Pons (tissue), 1 donor: ENCODE measurements at regions not wholly inside any gene's neighbourhood (a gene's known extent, or its start where the extent isn't known, plus 50 kb on each side); places are given as distances from the start of the nearest gene placed in this dataset.
"Not testable (repeated sequence)": the region's sequence is repeated elsewhere in the genome, so short reads cannot be mapped to it uniquely, and the experiment has no call there.

Experiments used
- DNase-seq: peaks from one replicate; pipeline ENCODE4 v3.0.0-alpha.2; 2016; ENCODE audit warnings: low spot score

GRCh38 chr1:80640978-80641377 lies 1159.8 kb upstream of the ADGRL2 start:
- DNase-seq = no peak

DNA sequence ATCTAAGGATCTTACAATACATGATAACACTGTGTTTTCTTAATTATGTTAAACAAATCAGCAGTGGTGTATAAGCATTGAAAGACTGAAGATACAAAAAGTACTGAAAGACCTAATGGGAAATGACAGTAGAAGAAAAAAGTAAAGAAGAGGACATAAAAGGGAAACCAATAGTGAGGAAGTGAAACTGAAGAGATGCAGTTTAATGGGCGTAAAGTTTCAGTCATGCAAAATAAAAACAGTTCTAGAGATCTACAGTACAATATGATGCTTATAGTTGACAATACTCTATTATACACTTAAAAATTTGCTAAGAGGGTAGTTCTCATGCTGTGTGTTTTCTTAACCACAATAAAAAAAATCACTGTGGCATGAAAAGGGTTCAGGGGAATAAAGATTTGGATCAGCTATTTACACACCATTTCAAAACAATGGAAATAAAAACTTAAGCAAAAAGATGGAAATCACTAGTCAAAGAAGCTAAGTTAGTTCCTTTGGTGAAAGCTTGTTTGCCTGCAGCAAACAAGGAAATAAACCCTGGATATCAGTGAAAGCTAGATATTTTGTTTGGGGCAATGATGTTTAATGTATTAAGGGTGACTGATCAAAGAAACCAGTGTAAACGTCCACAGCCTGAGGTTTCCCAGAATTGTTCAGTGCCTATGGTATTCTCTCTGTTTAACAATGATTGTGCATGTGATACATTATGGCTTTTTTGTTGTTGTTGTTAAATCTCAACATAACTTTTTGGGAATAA lies 1160.8 kb upstream of the ADGRL2 start:
- DNase-seq = no peak

- DNase-seq = no peak
Measured at GRCh38 chr1:80633947-80634706, 1166.6 kb upstream of the ADGRL2 start.

- DNase-seq = no peak
Measured at GRCh38 chr1:80632284-80632683, 1168.5 kb upstream of the ADGRL2 start.

DNA sequence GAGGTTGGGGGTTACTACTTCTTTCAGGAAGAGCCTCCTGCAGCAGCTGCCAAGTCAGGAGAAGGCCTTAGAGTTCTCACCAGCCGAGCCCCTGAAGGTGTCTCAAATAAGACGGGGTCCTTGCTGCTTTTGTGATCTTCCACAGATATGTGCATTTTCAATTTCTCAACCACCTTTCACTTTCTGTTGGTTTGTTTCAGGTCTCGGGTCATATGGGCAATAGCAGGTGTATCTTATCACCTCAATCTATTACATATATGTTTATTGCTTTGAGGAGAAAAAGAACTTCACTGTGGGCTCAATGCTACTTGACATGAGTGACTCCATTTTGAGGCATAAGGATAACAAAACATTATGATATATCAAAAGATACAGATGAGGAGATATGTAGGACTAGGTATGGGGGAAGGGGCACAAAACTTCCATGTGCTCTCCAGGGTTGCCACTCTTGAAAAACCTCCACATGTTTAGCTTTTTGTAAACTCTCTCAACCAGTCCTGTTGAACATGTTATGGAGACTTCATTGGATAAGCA lies 1171.4 kb upstream of the ADGRL2 start:
- DNase-seq = no peak

DNA sequence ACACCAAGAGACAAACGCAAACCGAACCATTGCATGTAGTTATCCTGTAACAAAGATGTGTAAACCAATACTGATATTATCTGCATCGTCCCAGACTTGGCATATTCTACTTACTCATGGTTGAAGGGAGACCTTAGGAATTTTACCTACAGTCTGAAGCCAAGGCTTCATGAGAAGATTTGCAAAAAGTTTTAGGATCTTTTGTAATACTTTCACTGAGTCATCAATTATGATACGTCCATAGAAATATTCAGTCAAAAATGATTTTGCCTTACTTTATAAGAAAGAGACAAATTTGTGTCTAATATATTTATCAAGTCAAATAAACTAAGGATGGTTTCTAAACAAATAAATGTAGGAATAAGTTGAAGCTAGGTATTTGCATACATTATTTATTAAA lies 1176.1 kb upstream of the ADGRL2 start:
- no peak for DNase-seq

DNA sequence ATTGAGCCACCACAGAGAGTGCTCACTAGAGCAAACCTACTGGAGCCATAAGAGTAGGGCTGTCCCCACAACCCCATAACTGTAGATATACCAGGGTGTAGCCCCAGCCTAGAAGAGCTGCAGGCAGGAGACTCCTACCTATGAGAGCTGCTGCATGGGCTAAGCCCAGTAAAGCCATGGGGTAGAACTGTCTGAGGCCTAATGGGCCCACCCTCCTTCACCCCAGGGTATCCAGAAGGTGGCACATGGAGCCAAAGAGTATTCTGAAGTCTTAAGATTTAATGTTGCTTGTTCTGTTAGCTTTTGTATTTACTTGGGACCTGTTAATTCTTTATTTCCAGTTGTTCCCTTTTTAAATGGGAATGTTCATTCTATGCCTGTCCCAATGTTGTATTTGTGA lies 1193.7 kb upstream of the ADGRL2 start:
- no peak for DNase-seq

DNA sequence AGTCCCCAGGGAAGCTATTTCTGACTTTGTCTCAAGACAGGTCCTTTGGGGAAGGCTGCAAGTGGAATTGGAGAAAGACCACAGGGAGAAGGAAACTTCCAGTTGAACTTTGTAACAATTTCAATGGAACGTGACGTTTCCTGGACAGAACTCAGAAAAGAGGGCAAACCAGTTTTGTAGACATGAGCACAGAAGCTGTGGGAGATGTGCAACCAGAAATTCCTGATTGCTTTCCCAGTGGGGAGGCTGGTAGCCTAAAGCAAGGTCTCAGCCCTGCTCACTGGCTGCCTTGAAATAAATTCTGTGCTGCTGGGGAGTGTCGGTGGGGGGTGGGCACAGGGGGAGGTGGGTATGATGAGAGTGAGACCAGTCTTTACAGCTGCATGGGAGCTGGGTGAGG lies 1206.7 kb upstream of the ADGRL2 start:
- DNase-seq = no peak

GRCh38 chr1:80593197-80593596 lies 1207.5 kb upstream of the ADGRL2 start:
- no peak for DNase-seq

DNA sequence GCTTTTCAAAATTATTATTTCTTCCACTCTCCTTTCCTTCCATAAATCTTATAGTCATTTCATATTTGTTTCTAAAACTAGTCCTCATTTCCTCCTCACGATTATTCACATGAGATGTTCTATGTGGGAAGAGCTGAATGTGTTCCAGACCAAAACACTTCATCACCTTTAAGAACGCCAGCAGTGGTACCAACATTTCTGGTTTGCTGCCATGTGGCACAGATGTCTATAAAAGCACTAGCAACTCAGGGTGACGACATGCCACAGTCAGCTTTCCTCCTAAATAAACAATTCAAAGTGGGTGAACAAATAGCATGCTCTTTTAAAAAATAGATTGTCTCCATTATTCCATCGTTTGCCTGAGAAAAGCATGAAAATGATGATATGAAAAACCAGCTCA lies 1217.8 kb upstream of the ADGRL2 start:
- no peak for DNase-seq

DNA sequence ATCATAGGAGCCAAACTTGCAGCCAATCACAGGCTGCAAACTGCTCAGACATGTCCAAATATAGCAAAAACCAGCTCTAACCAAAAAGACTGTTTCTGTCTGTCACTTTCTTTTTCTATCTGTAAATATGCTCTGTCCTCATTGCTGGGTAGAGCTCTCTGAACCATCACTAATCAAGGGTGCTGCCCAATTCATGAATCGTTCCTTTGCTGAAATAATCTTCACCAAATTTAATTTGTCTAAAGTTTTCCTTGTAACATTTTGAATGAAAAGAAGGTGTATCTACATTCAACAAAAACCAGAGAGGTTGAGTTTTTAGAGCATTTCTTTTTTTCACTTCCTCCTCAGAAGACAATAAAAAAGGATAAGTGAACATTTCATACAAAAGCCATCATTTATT lies 1221.7 kb upstream of the ADGRL2 start:
- no peak for DNase-seq

- no peak for DNase-seq
Measured at GRCh38 chr1:80566867-80567266, 1233.9 kb upstream of the ADGRL2 start.

- DNase-seq = no peak
Measured at GRCh38 chr1:80566123-80566522, 1234.6 kb upstream of the ADGRL2 start.

- no peak for DNase-seq
Measured at GRCh38 chr1:80565406-80565805, 1235.3 kb upstream of the ADGRL2 start.

- no peak for DNase-seq
Measured at GRCh38 chr1:80542231-80542630, 1258.5 kb upstream of the ADGRL2 start.

GRCh38 chr1:80540596-80540995 lies 1260.1 kb upstream of the ADGRL2 start:
- no peak for DNase-seq

- DNase-seq = no peak
Measured at GRCh38 chr1:80540149-80540548, 1260.6 kb upstream of the ADGRL2 start.

DNA sequence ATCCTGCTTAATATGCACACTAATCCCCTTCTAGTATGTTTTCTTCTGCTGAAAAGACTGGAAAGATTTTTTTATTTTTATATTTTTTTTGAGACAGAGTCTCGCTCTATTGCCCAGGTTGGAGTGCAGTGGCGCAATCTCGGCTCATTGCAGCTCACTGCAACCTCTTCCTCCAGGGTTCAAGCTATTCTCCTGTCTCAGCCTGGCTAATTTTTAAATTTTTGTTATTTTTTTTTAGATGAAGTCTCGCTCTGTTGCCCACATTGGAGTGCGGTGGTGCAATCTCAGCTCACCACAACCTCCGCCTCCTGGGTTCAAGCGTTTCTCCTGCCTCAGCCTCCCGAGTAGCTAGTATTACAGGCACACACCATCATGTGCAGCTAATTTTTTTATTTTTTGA lies 1261.4 kb upstream of the ADGRL2 start:
- DNase-seq = not testable (repeated sequence)

GRCh38 chr1:80536461-80536860 lies 1264.3 kb upstream of the ADGRL2 start:
- no peak for DNase-seq

DNA sequence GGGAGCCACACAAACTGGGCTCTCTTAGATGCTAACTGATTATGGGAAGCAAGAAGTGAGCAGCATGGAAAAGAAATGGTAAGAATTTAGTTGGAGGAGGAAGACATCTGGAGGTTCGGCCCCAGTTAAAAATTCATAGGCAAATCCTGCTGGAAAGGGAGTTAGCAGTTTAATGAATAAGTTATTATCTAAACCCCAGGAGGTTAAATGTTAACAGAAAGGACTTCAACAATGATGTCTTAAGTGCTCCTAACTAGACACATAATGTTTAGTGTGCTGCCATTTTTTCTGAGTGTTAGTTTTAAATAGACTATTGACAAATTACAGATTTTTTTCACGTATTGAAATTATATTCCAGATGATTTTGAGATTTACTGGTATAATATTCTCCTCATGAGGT lies 1265.3 kb upstream of the ADGRL2 start:
- no peak for DNase-seq

GRCh38 chr1:80534606-80535360 lies 1266.0 kb upstream of the ADGRL2 start:
- DNase-seq = no peak

DNA sequence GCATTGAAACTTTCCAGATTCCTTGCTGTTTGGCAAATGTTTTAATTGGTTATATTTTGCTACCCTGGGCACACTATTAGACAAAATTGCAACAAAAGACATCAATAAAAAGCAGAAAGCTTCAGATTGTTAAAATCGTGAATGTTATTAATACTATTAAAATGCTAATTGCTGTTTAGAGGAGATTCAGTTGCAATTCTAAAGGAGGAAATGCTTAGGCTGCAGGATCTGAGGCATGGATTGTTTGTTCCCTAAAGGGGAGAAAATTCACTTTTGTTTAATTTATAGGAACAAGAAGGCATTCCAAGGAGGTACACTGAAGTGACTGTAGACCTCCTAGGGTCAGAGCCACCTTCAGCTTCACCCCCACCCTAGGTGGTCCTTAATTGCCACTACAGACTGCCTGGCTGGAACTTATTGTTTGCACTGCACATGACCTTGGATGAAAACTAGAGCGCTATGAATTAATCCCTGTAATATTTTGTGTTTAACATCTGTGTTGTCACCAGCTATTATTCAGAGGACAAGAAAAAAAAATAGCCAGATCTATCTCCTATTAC lies 1266.9 kb upstream of the ADGRL2 start:
- DNase-seq = no peak
